Right ventricle myocardium inferior (tissue), 1 donor: ENCODE measurements at regions not wholly inside any gene's neighbourhood (a gene's known extent, or its start where the extent isn't known, plus 50 kb on each side); places are given as distances from the start of the nearest gene placed in this dataset.
"Not testable (repeated sequence)": the region's sequence is repeated elsewhere in the genome, so short reads cannot be mapped to it uniquely, and the experiment has no call there.

Experiments used
- ATAC-seq: fragments of 200-7000 bp; cut with Tn5 transposase; one replicate; pipeline ENCODE4 v1.9.1; 2020; ENCODE audit warnings: mild to moderate bottlenecking, moderate library complexity
- DNase-seq: peaks from one replicate; pipeline ENCODE4 v3.0.0; 2021; ENCODE audit errors: missing footprints
- intact Hi-C: fragments of 100-400 bp; cut with DNase I; formaldehyde crosslinking; loops from one replicate; pipeline ENCODE4 v1.11.0; 2022
- donor health status: DM: no; HTN: yes; CAD: no; lungs with severe emphysema.

- DNase-seq: not testable (repeated sequence)
Observed at GRCh38 chr21:10395963-10396362, 125.4 kb upstream of the TPTE start.

GRCh38 chr21:10397495-10397915, 123.9 kb upstream of the TPTE start:
- intact Hi-C loops, DNase-seq, ATAC-seq: not testable (repeated sequence)

More at GRCh38 chr21:10395963-10396362, 125.4 kb upstream of the TPTE start:
- intact Hi-C loops, ATAC-seq: not testable (repeated sequence)

GRCh38 chr21:10398692-10399489, 122.5 kb upstream of the TPTE start:
- DNase-seq, intact Hi-C loops, ATAC-seq: not testable (repeated sequence)

GRCh38 chr21:10400622-10401361, 120.6 kb upstream of the TPTE start:
- DNase-seq, intact Hi-C loops, ATAC-seq: not testable (repeated sequence)

GRCh38 chr21:10402461-10402860, 118.9 kb upstream of the TPTE start:
- ATAC-seq, DNase-seq, intact Hi-C loops: not testable (repeated sequence)

GRCh38 chr21:10405331-10405730, 116.1 kb upstream of the TPTE start:
- intact Hi-C loops, DNase-seq, ATAC-seq: not testable (repeated sequence)

- DNase-seq, intact Hi-C loops, ATAC-seq: not testable (repeated sequence)
Observed at GRCh38 chr21:10409786-10410185, 111.6 kb upstream of the TPTE start.

GRCh38 chr21:10410354-10410929, 110.9 kb upstream of the TPTE start:
- ATAC-seq, intact Hi-C loops, DNase-seq: not testable (repeated sequence)

GRCh38 chr21:10411776-10412526, 109.4 kb upstream of the TPTE start:
- intact Hi-C loops, DNase-seq, ATAC-seq: not testable (repeated sequence)

GRCh38 chr21:10412928-10413246, 108.5 kb upstream of the TPTE start:
- ATAC-seq, intact Hi-C loops, DNase-seq: not testable (repeated sequence)

GRCh38 chr21:10413247-10414120, 107.9 kb upstream of the TPTE start:
- ATAC-seq, intact Hi-C loops: not testable (repeated sequence)
- peak; percentile 72 for DNase-seq

- DNase-seq, ATAC-seq, intact Hi-C loops: not testable (repeated sequence)
Observed at GRCh38 chr21:10414121-10414924, 107.1 kb upstream of the TPTE start.

GRCh38 chr21:10414925-10415254, 106.5 kb upstream of the TPTE start:
- ATAC-seq, intact Hi-C loops, DNase-seq: not testable (repeated sequence)

GRCh38 chr21:10415456-10415855, 105.9 kb upstream of the TPTE start:
- DNase-seq, intact Hi-C loops: not testable (repeated sequence)
- ATAC-seq: peak; percentile 3

GRCh38 chr21:10415859-10416258, 105.5 kb upstream of the TPTE start:
- DNase-seq, intact Hi-C loops: not testable (repeated sequence)
- peak; percentile 31 for ATAC-seq

GRCh38 chr21:10416691-10417447, 104.5 kb upstream of the TPTE start:
- DNase-seq, intact Hi-C loops: not testable (repeated sequence)
- peak; percentile 9 for ATAC-seq
